ENCODE measurements at regions not wholly inside any gene's neighbourhood (a gene's known extent, or its start where the extent isn't known, plus 50 kb on each side); places are given as distances from the start of the nearest gene placed in this dataset.

DNA sequence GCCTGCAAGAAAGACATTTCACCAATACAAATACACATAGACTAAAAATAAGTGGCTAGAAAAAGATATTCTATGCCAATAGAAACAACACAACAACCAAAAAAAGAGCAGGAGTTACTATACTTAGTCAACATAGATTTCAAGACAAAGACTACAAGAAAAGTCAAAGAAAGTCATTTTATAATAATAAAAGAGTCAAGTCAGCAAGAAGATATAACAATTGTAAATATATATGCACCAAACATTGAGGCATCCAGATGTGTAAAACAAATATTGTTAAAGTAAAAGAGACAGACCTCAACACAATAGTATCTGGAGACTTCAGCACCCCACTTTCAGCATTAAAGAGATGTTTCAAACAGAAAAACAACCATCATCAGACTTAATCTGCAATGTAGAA, 104.6 kb downstream of the AMY1C start:
- no peak overlapping the region for H3K4me3 Mint-ChIP-seq
- H3K4me1 Mint-ChIP-seq = no peaks in the 10 kb centered on the region
- H3K9me3 Mint-ChIP-seq = peaks cover 7% of the 10 kb centered on the region
- ChIA-PET CTCF (no interaction called here), POLR2A (no interaction called here)
- H3K36me3 Mint-ChIP-seq (ENCODE audit: low read depth) = no peaks in the 10 kb centered on the region
- H3K27me3 Mint-ChIP-seq = no peaks in the 10 kb centered on the region
- DNase-seq = no peak
- no peak overlapping the region for H3K27ac Mint-ChIP-seq

DNA sequence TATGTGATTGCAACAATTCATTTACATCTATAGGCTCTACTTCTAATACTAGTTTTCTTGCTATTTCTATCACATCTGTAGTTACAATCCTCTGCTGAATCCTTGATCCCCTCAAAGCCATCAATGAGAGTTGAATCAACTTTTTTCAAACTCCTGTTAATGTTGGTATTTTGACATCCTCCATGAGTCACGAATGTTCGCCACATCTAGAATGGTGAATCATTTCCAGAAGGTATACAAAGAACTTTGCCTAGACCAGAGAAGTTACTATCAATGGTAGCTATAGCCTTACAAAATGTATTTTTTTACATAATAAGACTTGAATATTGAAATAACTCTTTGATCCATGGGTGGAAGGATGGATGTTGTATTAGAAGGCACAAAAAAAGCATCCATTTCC, 110.0 kb downstream of the AMY1C start:
- DNase-seq = no peak
- H3K27ac Mint-ChIP-seq = no peak overlapping the region
- H3K36me3 Mint-ChIP-seq (ENCODE audit: low read depth) = no peaks in the 10 kb centered on the region
- ChIA-PET CTCF (no interaction called here), POLR2A (no interaction called here)
- no peaks in the 10 kb centered on the region for H3K4me1 Mint-ChIP-seq
- peaks cover 12% of the 10 kb centered on the region for H3K9me3 Mint-ChIP-seq
- H3K4me3 Mint-ChIP-seq = no peak overlapping the region
- H3K27me3 Mint-ChIP-seq = no peaks in the 10 kb centered on the region

DNA sequence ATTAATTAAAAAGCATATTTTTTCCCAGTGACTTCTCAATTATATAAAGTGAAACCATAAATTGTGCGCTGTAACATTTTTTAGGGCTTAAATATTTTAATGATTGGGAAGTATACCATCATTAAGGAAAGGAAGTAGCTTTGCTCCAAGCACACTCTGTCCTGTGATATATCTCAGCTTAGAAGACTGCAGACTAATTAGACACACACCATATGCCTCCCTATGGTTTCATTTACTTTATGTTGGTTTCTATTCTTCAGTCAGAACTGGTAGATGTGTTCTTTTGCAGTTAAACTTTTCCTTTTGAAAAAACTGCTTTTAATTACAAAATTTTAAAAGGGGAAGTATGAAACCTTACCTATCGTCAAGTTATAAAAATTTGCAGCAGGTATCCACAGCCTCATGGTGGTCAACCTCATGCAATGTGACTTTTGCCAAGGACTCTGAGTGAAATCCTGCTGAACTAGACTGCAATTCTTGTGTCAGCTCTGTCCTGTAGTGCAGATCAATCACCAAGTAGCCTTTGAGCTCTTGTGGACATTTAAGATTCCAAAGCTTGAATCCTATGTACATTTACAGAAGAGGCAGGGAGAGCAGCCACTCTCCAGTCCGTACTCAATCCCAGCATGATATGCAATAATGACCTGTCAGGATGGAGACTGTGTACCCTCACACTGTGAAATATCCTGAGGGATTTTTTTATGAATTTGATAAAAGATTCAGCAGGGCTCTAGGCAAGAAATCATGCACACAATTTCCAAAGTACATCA, 149.1 kb downstream of the AMY1C start:
- POLR2A ChIA-PET = no interaction called here
- no peaks in the 10 kb centered on the region for H3K4me1 Mint-ChIP-seq
- CTCF ChIA-PET = no interaction called here
- peaks cover 3% of the 10 kb centered on the region for H3K9me3 Mint-ChIP-seq
- H3K27ac Mint-ChIP-seq = no peak overlapping the region
- DNase-seq = no peak
- H3K27me3 Mint-ChIP-seq = no peaks in the 10 kb centered on the region
- no peaks in the 10 kb centered on the region for H3K36me3 Mint-ChIP-seq (ENCODE audit: low read depth)
- no peak overlapping the region for H3K4me3 Mint-ChIP-seq

DNA sequence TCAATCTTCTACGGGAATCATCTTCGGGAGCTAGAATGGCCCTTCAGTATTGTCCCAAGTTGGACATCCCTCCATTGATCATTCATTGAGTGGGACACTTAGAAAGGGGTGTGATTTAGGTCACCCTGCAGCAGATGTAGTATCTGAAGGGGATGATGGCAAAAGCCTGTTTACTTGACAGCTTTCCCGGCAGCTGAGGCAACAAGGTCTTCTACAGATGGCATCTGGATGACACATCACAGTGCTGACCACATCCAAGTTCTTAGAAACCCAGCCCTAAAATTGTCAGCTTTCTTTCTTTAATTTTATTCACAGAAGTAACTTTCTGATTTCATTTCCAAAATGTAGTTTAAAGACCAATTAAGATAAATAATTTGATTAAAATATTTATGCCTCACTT, 150.3 kb downstream of the AMY1C start:
- H3K27me3 Mint-ChIP-seq = no peaks in the 10 kb centered on the region
- no peaks in the 10 kb centered on the region for H3K36me3 Mint-ChIP-seq (ENCODE audit: low read depth)
- ChIA-PET POLR2A (no interaction called here), CTCF (no interaction called here)
- H3K9me3 Mint-ChIP-seq = peaks cover 3% of the 10 kb centered on the region
- no peak overlapping the region for H3K4me3 Mint-ChIP-seq
- no peak for DNase-seq
- H3K4me1 Mint-ChIP-seq = no peaks in the 10 kb centered on the region
- no peak overlapping the region for H3K27ac Mint-ChIP-seq

DNA sequence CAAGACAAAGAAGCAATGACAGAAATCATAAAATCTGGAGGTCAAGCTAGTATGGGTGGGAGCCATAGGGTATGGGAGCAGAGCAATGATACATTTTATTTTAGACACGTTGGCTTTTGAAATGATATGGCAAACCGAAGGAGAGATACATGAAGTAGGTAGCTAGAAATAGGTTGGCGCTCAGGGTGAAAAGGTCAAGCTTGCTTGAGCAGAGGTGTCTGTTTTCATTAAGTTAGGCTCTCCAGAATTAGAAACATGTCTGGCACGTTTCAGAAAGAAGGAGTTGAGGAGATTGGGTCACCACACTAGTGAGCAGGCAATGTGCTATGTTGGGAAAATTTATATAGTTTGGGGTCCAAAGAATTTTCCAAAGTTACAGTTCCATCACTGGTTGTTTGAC, 151.4 kb downstream of the AMY1C start:
- H3K36me3 Mint-ChIP-seq (ENCODE audit: low read depth) = no peaks in the 10 kb centered on the region
- ChIA-PET POLR2A (no interaction called here), CTCF (no interaction called here)
- no peak overlapping the region for H3K27ac Mint-ChIP-seq
- peaks cover 3% of the 10 kb centered on the region for H3K9me3 Mint-ChIP-seq
- no peaks in the 10 kb centered on the region for H3K27me3 Mint-ChIP-seq
- H3K4me3 Mint-ChIP-seq = no peak overlapping the region
- H3K4me1 Mint-ChIP-seq = no peaks in the 10 kb centered on the region
- DNase-seq = no peak

DNA sequence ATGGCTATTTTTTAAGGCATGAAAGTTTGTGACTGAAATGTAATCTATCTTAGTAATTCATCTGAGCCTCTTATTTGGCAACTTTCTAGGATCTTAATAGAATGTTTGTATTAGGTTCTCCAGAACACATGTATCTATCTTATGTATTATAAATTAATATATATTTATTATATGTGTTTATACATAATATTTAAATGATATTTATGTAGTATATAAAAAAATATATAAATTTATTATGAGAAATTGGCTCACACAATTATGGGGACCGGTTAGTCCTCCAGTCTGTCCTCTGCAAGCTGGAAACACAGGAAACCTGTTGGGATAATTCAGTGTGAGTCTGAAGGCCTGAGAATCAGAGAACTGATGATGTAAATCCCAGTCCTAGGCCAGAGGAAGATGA, 155.7 kb downstream of the AMY1C start:
- H3K9me3 Mint-ChIP-seq = peaks cover 3% of the 10 kb centered on the region
- ChIA-PET CTCF (no interaction called here), POLR2A (no interaction called here)
- DNase-seq = no peak
- no peaks in the 10 kb centered on the region for H3K36me3 Mint-ChIP-seq (ENCODE audit: low read depth)
- no peaks in the 10 kb centered on the region for H3K27me3 Mint-ChIP-seq
- H3K27ac Mint-ChIP-seq = no peak overlapping the region
- no peak overlapping the region for H3K4me3 Mint-ChIP-seq
- H3K4me1 Mint-ChIP-seq = no peaks in the 10 kb centered on the region

DNA sequence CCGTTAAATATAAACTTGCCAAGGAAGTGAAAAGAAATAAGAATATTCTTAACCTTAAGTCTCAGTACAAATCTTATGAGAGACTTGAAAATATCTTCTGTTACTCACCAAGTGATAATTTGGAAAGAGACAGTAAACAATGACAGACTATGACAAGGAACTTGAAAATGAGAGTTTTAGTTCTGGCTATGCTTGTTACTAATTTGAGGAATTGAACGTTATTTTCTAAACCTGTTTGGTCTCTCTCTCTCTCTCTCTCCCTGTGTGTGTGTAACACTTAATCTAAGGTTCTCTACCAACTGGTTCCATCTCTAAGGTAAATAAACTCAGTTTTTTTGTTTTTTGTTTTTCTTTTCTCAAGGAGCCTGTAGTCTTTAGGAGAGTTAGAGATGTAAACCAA, 161.8 kb downstream of the AMY1C start:
- H3K27ac Mint-ChIP-seq = no peak overlapping the region
- POLR2A ChIA-PET = no interaction called here
- H3K4me1 Mint-ChIP-seq = no peaks in the 10 kb centered on the region
- no peaks in the 10 kb centered on the region for H3K27me3 Mint-ChIP-seq
- CTCF ChIA-PET = no interaction called here
- H3K36me3 Mint-ChIP-seq (ENCODE audit: low read depth) = no peaks in the 10 kb centered on the region
- H3K9me3 Mint-ChIP-seq = no peaks in the 10 kb centered on the region
- no peak overlapping the region for H3K4me3 Mint-ChIP-seq
- no peak for DNase-seq

DNA sequence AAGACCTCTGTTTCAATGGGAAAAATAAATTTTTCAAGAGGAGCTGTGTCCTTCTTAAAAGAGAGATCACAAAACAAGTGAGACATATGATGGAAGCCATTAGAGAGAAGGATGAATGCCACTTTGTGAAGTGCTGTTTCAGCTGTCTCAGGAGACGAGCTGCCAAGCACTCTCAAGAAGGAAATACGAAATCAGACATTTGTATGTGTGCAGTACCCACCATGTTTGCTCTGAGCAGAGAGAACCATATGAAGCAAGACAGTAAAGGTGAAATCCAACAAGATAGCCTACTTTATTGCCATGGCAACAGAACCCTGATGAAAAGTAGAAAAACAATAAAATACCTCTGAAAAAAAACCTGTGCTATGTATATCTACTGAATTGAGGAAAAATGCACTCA, 168.1 kb downstream of the AMY1C start:
- Mint-ChIP-seq H3K4me3 (no peak overlapping the region), H3K36me3 (ENCODE audit: low read depth) (no peaks in the 10 kb centered on the region), H3K27ac (no peak overlapping the region), H3K27me3 (no peaks in the 10 kb centered on the region), H3K4me1 (no peaks in the 10 kb centered on the region), H3K9me3 (no peaks in the 10 kb centered on the region)
- no peak for DNase-seq
- ChIA-PET POLR2A (no interaction called here), CTCF (no interaction called here)

DNA sequence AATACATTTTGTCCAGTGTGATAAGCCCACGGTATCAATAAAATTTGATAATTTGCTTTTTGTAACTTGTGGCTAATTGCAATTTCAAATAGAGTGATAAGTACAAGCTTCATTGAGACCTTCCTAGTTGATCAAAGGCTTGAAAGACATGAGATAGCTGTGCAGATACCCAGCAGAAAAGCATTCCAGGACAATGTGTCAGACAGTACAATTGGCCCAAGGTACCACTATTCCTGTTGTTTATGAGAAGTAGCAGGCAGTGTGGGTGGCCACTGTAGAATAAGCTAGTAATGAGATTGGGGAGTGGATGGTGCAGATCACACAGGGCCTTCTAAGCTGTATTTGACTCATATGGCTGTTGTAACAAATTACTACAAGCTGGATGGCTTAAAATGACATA, 182.2 kb downstream of the AMY1C start:
- ChIA-PET CTCF (no interaction called here), POLR2A (no interaction called here)
- no peak overlapping the region for H3K27ac Mint-ChIP-seq
- H3K9me3 Mint-ChIP-seq = peaks cover 6% of the 10 kb centered on the region
- no peak overlapping the region for H3K4me3 Mint-ChIP-seq
- H3K4me1 Mint-ChIP-seq = no peaks in the 10 kb centered on the region
- no peak for DNase-seq
- H3K36me3 Mint-ChIP-seq (ENCODE audit: low read depth) = no peaks in the 10 kb centered on the region
- no peaks in the 10 kb centered on the region for H3K27me3 Mint-ChIP-seq

DNA sequence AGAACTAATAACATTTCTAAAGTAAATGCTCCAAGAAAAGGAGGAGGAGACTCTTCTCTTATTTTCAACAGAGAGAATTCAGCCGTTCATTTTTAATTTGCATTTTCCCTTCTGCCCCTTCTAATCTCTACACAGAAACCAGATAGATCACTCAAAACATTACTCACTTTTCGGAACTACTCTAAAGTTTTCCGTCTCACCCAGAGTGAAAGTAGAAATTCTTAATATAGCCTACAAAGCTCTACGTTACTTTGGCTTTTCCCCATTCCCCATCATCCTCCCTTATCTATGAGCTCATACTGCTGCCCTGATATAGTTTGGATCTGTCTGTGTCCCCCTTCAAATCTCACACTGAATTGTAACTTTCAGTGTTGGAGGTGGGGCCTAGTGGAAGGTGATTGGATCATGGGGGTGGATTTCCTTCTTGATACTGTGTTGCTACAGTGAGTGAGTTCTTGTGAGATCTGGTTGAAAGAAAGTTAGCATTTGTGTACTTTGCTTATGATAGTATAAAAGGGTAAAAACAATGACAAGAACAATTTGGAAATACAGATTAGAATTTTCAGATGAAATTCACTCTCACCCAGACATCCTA, 188.2 kb downstream of the AMY1C start:
- CTCF ChIA-PET = no interaction called here
- H3K4me1 Mint-ChIP-seq = no peaks in the 10 kb centered on the region
- no peak for DNase-seq
- H3K36me3 Mint-ChIP-seq (ENCODE audit: low read depth) = no peaks in the 10 kb centered on the region
- no peaks in the 10 kb centered on the region for H3K27me3 Mint-ChIP-seq
- H3K9me3 Mint-ChIP-seq = peaks cover 1% of the 10 kb centered on the region
- no peak overlapping the region for H3K4me3 Mint-ChIP-seq
- no peak overlapping the region for H3K27ac Mint-ChIP-seq
- POLR2A ChIA-PET = no interaction called here

DNA sequence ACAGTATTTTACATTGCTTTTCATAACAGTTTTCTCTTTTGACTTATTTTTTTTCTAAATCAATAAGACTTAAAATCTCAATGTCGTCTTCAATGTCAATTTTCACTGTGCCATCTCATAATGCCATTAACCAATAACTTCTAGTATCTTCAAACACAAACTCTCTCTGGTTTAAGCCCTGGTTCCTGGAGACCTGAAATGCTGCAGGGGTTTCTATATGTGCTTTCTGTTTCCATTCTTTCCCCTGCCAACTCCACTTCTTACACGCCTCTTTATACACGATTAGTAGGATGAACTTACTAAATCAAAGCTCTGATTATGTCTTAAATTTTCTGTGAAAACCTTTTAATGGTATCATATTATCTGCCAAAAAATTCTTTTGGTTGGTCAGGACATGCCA, 191.4 kb downstream of the AMY1C start:
- POLR2A ChIA-PET = no interaction called here
- no peaks in the 10 kb centered on the region for H3K9me3 Mint-ChIP-seq
- H3K4me3 Mint-ChIP-seq = no peak overlapping the region
- no peaks in the 10 kb centered on the region for H3K4me1 Mint-ChIP-seq
- DNase-seq = no peak
- H3K27ac Mint-ChIP-seq = no peak overlapping the region
- no peaks in the 10 kb centered on the region for H3K36me3 Mint-ChIP-seq (ENCODE audit: low read depth)
- no peaks in the 10 kb centered on the region for H3K27me3 Mint-ChIP-seq
- CTCF ChIA-PET = interaction anchor here (0.5 kb wide), 1 partner anchor 503 kb away, joined by 3 read pairs; no protein-coding TSS in a partner anchor

DNA sequence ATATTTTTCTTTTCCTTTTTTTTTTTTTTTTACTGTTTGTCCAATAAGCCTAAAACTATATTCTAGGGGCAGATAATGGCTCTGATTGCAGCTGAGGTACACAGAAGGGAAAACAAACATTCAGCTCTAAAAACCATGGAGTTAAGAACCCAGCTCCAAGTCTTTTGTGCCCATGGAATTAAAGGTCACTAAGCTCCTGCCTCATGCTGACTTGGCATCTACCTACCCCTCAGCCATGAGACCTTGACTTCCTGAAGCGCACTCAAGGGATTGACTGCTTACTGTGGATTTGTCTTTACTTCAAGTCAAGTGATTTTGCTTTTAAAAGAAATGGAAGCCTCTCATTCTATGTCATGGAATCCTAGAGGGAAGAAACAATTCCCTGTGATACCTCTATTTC, 192.3 kb downstream of the AMY1C start:
- no peak overlapping the region for H3K4me3 Mint-ChIP-seq
- H3K27me3 Mint-ChIP-seq = no peaks in the 10 kb centered on the region
- H3K9me3 Mint-ChIP-seq = no peaks in the 10 kb centered on the region
- no peak overlapping the region for H3K27ac Mint-ChIP-seq
- DNase-seq = no peak
- ChIA-PET CTCF (no interaction called here), POLR2A (no interaction called here)
- H3K4me1 Mint-ChIP-seq = no peaks in the 10 kb centered on the region
- no peaks in the 10 kb centered on the region for H3K36me3 Mint-ChIP-seq (ENCODE audit: low read depth)

DNA sequence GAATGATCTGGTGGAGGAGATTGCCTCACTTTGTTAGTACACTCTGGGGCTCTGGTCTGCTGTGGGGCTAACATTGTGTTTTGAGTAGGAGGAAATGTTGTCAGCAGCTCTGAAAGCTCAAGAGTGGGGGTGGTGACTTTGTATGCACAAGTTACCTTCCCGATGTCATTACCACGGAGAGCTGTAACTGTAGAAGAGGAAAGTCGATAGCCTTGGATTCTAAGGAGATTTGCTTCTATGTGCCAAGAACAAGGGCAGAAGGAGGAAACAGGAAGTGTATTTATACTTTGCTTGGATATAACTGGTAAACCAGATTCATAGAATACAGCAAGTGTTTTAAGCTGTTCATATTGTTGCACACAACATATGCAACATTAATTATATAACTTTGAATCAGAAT, 196.1 kb downstream of the AMY1C start:
- DNase-seq = no peak
- H3K4me3 Mint-ChIP-seq = no peak overlapping the region
- H3K36me3 Mint-ChIP-seq (ENCODE audit: low read depth) = no peaks in the 10 kb centered on the region
- no peaks in the 10 kb centered on the region for H3K27me3 Mint-ChIP-seq
- no peaks in the 10 kb centered on the region for H3K9me3 Mint-ChIP-seq
- CTCF ChIA-PET = no interaction called here
- H3K27ac Mint-ChIP-seq = no peak overlapping the region
- POLR2A ChIA-PET = no interaction called here
- H3K4me1 Mint-ChIP-seq = no peaks in the 10 kb centered on the region

DNA sequence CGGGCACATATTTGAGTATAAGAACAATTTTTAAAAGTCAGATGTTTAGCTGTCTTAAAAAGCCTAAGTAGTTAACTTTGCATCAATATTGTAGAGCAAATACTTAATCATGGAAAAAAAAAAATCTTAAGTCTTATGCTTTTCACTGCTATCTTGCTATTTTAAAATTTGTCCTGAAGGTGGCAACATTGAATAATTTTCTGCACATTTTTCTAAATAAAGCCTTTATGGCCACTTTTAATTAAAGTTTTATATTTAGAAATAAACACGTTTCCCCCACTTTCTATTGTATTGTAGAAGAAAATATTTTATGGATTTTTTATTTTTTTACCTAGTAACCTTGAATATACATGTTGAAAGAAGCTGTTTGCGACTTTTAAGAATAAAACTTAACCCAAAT, 198.8 kb downstream of the AMY1C start:
- H3K4me1 Mint-ChIP-seq = no peaks in the 10 kb centered on the region
- no peak for DNase-seq
- H3K27ac Mint-ChIP-seq = no peak overlapping the region
- CTCF ChIA-PET = no interaction called here
- no peak overlapping the region for H3K4me3 Mint-ChIP-seq
- H3K36me3 Mint-ChIP-seq (ENCODE audit: low read depth) = no peaks in the 10 kb centered on the region
- H3K9me3 Mint-ChIP-seq = no peaks in the 10 kb centered on the region
- POLR2A ChIA-PET = no interaction called here
- no peaks in the 10 kb centered on the region for H3K27me3 Mint-ChIP-seq

Data from activated CD4-positive, alpha-beta T cell treated with anti-CD3 and anti-CD28 coated beads, Interleukin-2, amount 10 ng/mL, durations not matched to agents 7 days and 5 days (primary cell).